ENCODE measurements at regions not wholly inside any gene's neighbourhood (a gene's known extent, or its start where the extent isn't known, plus 50 kb on each side); places are given as distances from the start of the nearest gene placed in this dataset.

- Histone ChIP-seq H3K79me2 (ENCODE audit: insufficient read depth, low read length) (no peaks in the 10 kb centered on the region), H3K27ac (ENCODE audit: low read depth, low read length) (no peak overlapping the region)
These were observed 351.6 kb upstream of the PLXNA2 start for GRCh38 chr1:208595745-208596144.

DNA sequence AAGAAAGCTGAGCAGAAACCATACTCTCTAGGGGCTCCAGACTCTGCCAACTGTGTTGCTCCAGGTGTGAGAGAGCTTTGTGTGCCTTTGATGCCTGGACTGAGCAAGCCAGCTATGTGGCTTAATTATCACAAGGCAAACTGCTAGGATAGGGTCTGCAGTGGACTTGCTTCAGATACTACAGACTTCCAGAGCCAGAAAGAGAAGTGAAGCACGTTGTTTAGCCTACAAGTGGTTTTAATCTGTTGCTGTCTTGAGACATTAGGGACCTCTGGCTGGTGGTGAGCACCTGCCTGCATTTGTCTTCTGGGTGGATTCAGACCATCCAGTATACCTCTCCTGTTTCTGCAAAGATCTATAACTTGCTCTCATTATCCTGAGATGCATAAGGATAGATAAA lies 353.4 kb upstream of the PLXNA2 start:
- no peaks in the 10 kb centered on the region for H3K9me3 ChIP-seq (ENCODE audit: insufficient read depth, low read length)
- TF ChIP-seq EZH2phosphoT487 (conservative IDR thresholded peaks at IDR 0.05; ENCODE audit: low read length) = no peak
- TF ChIP-seq, protein P1, sequence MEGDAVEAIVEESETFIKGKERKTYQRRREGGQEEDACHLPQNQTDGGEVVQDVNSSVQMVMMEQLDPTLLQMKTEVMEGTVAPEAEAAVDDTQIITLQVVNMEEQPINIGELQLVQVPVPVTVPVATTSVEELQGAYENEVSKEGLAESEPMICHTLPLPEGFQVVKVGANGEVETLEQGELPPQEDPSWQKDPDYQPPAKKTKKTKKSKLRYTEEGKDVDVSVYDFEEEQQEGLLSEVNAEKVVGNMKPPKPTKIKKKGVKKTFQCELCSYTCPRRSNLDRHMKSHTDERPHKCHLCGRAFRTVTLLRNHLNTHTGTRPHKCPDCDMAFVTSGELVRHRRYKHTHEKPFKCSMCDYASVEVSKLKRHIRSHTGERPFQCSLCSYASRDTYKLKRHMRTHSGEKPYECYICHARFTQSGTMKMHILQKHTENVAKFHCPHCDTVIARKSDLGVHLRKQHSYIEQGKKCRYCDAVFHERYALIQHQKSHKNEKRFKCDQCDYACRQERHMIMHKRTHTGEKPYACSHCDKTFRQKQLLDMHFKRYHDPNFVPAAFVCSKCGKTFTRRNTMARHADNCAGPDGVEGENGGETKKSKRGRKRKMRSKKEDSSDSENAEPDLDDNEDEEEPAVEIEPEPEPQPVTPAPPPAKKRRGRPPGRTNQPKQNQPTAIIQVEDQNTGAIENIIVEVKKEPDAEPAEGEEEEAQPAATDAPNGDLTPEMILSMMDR (IDR thresholded peaks at IDR 0.05; ENCODE audit: insufficient read depth, low read length, poor library complexity, severe bottlenecking) = no peak
- H3K79me2 ChIP-seq (ENCODE audit: insufficient read depth, low read length) = no peaks in the 10 kb centered on the region
- H3K4me3 ChIP-seq (ENCODE audit: insufficient read depth, low read length, poor library complexity, severe bottlenecking) = no peak overlapping the region
- no peak overlapping the region for H3K27ac ChIP-seq (ENCODE audit: low read depth, low read length)
- no peaks in the 10 kb centered on the region for H3K9me2 ChIP-seq (replicated peaks; ENCODE audit: insufficient read depth, low read length)
- H4K20me1 ChIP-seq (ENCODE audit: low read depth, low read length) = no peaks in the 10 kb centered on the region
- H3K4me2 ChIP-seq (ENCODE audit: low read depth, low read length, poor library complexity, severe bottlenecking) = no peak overlapping the region
- no peaks in the 10 kb centered on the region for H3K36me3 ChIP-seq (ENCODE audit: low read length)
- no peak overlapping the region for H3K9ac ChIP-seq (ENCODE audit: low read length)
- no peaks in the 10 kb centered on the region for H3F3A ChIP-seq (ENCODE audit: insufficient read depth)
- no peaks in the 10 kb centered on the region for H3K27me3 ChIP-seq (ENCODE audit: low read length)
- no peak overlapping the region for H2AFZ ChIP-seq (ENCODE audit: low read depth, low read length, severe bottlenecking)

More at GRCh38 chr1:208595745-208596144, 351.6 kb upstream of the PLXNA2 start:
- no peak overlapping the region for H3K4me2 ChIP-seq (ENCODE audit: low read depth, low read length, poor library complexity, severe bottlenecking)
- H3F3A ChIP-seq (ENCODE audit: insufficient read depth) = no peaks in the 10 kb centered on the region
- no peak overlapping the region for H2AFZ ChIP-seq (ENCODE audit: low read depth, low read length, severe bottlenecking)
- H3K9ac ChIP-seq (ENCODE audit: low read length) = no peak overlapping the region
- no peaks in the 10 kb centered on the region for H4K20me1 ChIP-seq (ENCODE audit: low read depth, low read length)
- H3K4me3 ChIP-seq (ENCODE audit: insufficient read depth, low read length, poor library complexity, severe bottlenecking) = no peak overlapping the region
- no peak for TF ChIP-seq EZH2phosphoT487 (conservative IDR thresholded peaks at IDR 0.05; ENCODE audit: low read length)
- TF ChIP-seq, protein P1 (IDR thresholded peaks at IDR 0.05; ENCODE audit: insufficient read depth, low read length, poor library complexity, severe bottlenecking) = no peak
- H3K27me3 ChIP-seq (ENCODE audit: low read length) = no peaks in the 10 kb centered on the region
- no peaks in the 10 kb centered on the region for H3K36me3 ChIP-seq (ENCODE audit: low read length)
- H3K9me3 ChIP-seq (ENCODE audit: insufficient read depth, low read length) = no peaks in the 10 kb centered on the region
- no peaks in the 10 kb centered on the region for H3K9me2 ChIP-seq (replicated peaks; ENCODE audit: insufficient read depth, low read length)

- no peak for TF ChIP-seq EZH2phosphoT487 (conservative IDR thresholded peaks at IDR 0.05; ENCODE audit: low read length)
- TF ChIP-seq, protein P1 (IDR thresholded peaks at IDR 0.05; ENCODE audit: insufficient read depth, low read length, poor library complexity, severe bottlenecking) = no peak
- no peaks in the 10 kb centered on the region for H3F3A ChIP-seq (ENCODE audit: insufficient read depth)
- H3K27ac ChIP-seq (ENCODE audit: low read depth, low read length) = no peak overlapping the region
- no peaks in the 10 kb centered on the region for H3K27me3 ChIP-seq (ENCODE audit: low read length)
- no peaks in the 10 kb centered on the region for H3K9me3 ChIP-seq (ENCODE audit: insufficient read depth, low read length)
- H3K9ac ChIP-seq (ENCODE audit: low read length) = no peak overlapping the region
- no peak overlapping the region for H3K4me3 ChIP-seq (ENCODE audit: insufficient read depth, low read length, poor library complexity, severe bottlenecking)
- no peaks in the 10 kb centered on the region for H3K79me2 ChIP-seq (ENCODE audit: insufficient read depth, low read length)
- H3K36me3 ChIP-seq (ENCODE audit: low read length) = no peaks in the 10 kb centered on the region
- no peak overlapping the region for H2AFZ ChIP-seq (ENCODE audit: low read depth, low read length, severe bottlenecking)
- no peaks in the 10 kb centered on the region for H4K20me1 ChIP-seq (ENCODE audit: low read depth, low read length)
- no peaks in the 10 kb centered on the region for H3K9me2 ChIP-seq (replicated peaks; ENCODE audit: insufficient read depth, low read length)
- no peak overlapping the region for H3K4me2 ChIP-seq (ENCODE audit: low read depth, low read length, poor library complexity, severe bottlenecking)
These were observed 353.8 kb upstream of the PLXNA2 start for GRCh38 chr1:208598021-208598420.

All from SU-DHL-6 (cell line).